Tibial nerve (tissue), 4 donors: ENCODE measurements at regions not wholly inside any gene's neighbourhood (a gene's known extent, or its start where the extent isn't known, plus 50 kb on each side); places are given as distances from the start of the nearest gene placed in this dataset.

ENCODE experiments used
- DNase-seq, 2 donors: peaks; one replicate each; pipeline ENCODE4 v3.0.0-alpha.2; 2019; ENCODE audit warnings: low spot score in 2 of 2
- H3K27ac ChIP-seq, 4 donors: fragments of 200-600 bp; sonication (generic) in 3 of 4; one replicate each; pipeline ENCODE4 v1.5.1; 2017 to 2019; ENCODE audit warnings: mild to moderate bottlenecking in 1 of 4
- H3K27me3 ChIP-seq, 2 donors: fragments of 200-600 bp; sonication (generic) in 1 of 2; one replicate each; pipeline versions ENCODE4 v1.5.1 to v1.6.0; 2017 to 2019
- H3K36me3 ChIP-seq, 3 donors: fragments of 200-600 bp; sonication (generic); one replicate each; pipeline ENCODE4 v1.5.1; 2018 to 2019
- H3K4me1 ChIP-seq, 4 donors: fragments of 200-600 bp; sonication (generic) in 3 of 4; one replicate each; pipeline ENCODE4 v1.5.1; 2017 to 2019
- H3K4me3 ChIP-seq, 4 donors: fragments of 200-600 bp; sonication (generic) in 3 of 4; one replicate each; pipeline ENCODE4 v1.5.1; 2017 to 2019; ENCODE audit warnings: mild to moderate bottlenecking in 1 of 4, moderate library complexity in 1 of 4
- H3K9me3 ChIP-seq, 4 donors: fragments of 200-600 bp; sonication (generic) in 3 of 4; one replicate each; pipeline ENCODE4 v1.5.1; 2017 to 2019
- EP300 ChIP-seq, 2 donors: sonication (generic); formaldehyde crosslinking; IDR thresholded peaks; one replicate each; pipeline ENCODE4 v1.6.1; 2017; ENCODE audit warnings: antibody characterized with exemption in 2 of 2, mild to moderate bottlenecking in 1 of 2
- POLR2A ChIP-seq, 2 donors: fragments of 450-650 bp; IDR thresholded peaks; one replicate each; pipeline ENCODE4 v1.6.1; 2017; ENCODE audit warnings: antibody characterized with exemption in 2 of 2, mild to moderate bottlenecking in 2 of 2, moderate library complexity in 2 of 2
- WGBS, 2 donors: methylation state at CpG; one replicate each; pipeline ENCODE4 v1.1.5; 2018; 5-methylcytosine and 5-hydroxymethylcytosine counted together
- TF ChIP-seq, protein P1 (sequence below), 5 experiments: fragments of 200-600 bp in 3 of 5; fragments of 450-650 bp in 2 of 5; sonication (generic) in 3 of 5; IDR thresholded peaks; one replicate each; pipeline ENCODE4 v1.5.1; 2016 to 2019; ENCODE audit warnings: antibody characterized with exemption in 5 of 5, mild to moderate bottlenecking in 3 of 5, moderate library complexity in 2 of 5

DNA sequence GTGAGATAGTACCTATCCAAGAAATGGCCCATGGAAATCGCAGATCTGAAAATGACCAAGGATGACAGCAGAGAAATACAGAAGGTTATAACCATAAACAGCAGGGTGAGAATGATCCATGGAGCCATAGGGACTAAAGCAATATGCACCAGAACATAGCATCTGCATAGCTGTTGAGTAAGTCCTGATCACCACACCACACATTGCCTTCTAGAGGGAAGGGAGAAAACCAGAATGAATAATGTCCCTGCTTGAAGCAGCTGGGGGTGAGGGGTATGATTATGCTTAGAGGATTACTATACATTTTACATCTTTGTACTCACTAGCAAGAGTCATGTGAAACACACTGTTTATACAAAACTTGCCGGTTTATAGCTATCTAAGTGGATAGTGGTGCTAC is 350.4 kb downstream of the MBD2 start:
- no peaks in the 10 kb centered on the region for H3K36me3 ChIP-seq
- H3K4me3 ChIP-seq, result no peak overlapping the region
- no peaks in the 10 kb centered on the region for H3K4me1 ChIP-seq
- 93 to 97% methylated on average over 2 of the region's 2 CpGs for WGBS, 2 donors
- no peak for DNase-seq
- H3K27ac ChIP-seq, result no peak overlapping the region
- H3K27me3 ChIP-seq, result no peaks in the 10 kb centered on the region
- TF ChIP-seq, protein P1, sequence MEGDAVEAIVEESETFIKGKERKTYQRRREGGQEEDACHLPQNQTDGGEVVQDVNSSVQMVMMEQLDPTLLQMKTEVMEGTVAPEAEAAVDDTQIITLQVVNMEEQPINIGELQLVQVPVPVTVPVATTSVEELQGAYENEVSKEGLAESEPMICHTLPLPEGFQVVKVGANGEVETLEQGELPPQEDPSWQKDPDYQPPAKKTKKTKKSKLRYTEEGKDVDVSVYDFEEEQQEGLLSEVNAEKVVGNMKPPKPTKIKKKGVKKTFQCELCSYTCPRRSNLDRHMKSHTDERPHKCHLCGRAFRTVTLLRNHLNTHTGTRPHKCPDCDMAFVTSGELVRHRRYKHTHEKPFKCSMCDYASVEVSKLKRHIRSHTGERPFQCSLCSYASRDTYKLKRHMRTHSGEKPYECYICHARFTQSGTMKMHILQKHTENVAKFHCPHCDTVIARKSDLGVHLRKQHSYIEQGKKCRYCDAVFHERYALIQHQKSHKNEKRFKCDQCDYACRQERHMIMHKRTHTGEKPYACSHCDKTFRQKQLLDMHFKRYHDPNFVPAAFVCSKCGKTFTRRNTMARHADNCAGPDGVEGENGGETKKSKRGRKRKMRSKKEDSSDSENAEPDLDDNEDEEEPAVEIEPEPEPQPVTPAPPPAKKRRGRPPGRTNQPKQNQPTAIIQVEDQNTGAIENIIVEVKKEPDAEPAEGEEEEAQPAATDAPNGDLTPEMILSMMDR (IDR thresholded peaks at IDR 0.05), result no peak
- no peak for TF ChIP-seq EP300 (IDR thresholded peaks at IDR 0.05)
- TF ChIP-seq POLR2A (IDR thresholded peaks at IDR 0.05), result no peak
- H3K9me3 ChIP-seq, result no peaks in the 10 kb centered on the region

GRCh38 chr18:53864770-53865169 is 359.7 kb downstream of the MBD2 start:
- no peak overlapping the region for H3K27ac ChIP-seq
- H3K4me3 ChIP-seq, result no peak overlapping the region
- no peaks in the 10 kb centered on the region for H3K36me3 ChIP-seq
- TF ChIP-seq EP300 (IDR thresholded peaks at IDR 0.05) (no peak), POLR2A (IDR thresholded peaks at IDR 0.05) (no peak)
- TF ChIP-seq, protein P1 (IDR thresholded peaks at IDR 0.05), result no peak
- DNase-seq, result no peak
- WGBS, 2 donors, result 54 to 56% methylated on average over 5 of the region's 5 CpGs
- H3K4me1 ChIP-seq, result no peaks in the 10 kb centered on the region
- H3K27me3 ChIP-seq, result no peaks in the 10 kb centered on the region
- H3K9me3 ChIP-seq, result no peaks in the 10 kb centered on the region

- no peaks in the 10 kb centered on the region for H3K9me3 ChIP-seq
- H3K27ac ChIP-seq, result no peak overlapping the region
- 73% methylated on average over 1 of the region's 1 CpG for WGBS, 2 donors
- TF ChIP-seq, protein P1 (IDR thresholded peaks at IDR 0.05), result no peak
- no peak overlapping the region for H3K4me3 ChIP-seq
- DNase-seq, result no peak
- no peaks in the 10 kb centered on the region for H3K27me3 ChIP-seq
- no peaks in the 10 kb centered on the region for H3K36me3 ChIP-seq
- no peaks in the 10 kb centered on the region for H3K4me1 ChIP-seq
These were observed 361.5 kb downstream of the MBD2 start for GRCh38 chr18:53862921-53863320.

DNA sequence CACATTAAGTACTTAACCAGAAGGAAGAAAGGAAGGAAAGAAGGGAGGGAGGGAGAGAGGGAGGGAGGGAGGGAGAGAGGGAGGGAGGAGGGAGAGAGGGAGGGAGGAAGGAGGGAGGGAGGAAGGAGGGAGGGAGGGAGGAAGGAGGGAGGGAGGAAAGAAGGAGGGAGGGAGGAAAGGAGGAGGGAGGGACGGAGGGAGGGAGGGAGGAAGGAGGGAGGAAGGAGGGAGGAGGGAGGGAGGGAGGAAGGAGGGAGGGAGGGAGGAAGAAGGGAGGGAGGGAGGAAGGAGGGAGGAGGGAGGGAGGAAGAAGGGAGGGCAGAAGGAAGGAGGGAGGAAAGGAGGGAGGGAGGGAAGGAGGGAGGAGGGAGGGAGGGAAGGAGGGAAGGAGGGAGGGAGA is 363.3 kb downstream of the MBD2 start:
- Histone ChIP-seq H3K4me3 (no peak overlapping the region), H3K27ac (no peak overlapping the region), H3K9me3 (no peaks in the 10 kb centered on the region), H3K36me3 (no peaks in the 10 kb centered on the region), H3K4me1 (no peaks in the 10 kb centered on the region), H3K27me3 (no peaks in the 10 kb centered on the region)
- DNase-seq, result no peak
- no peak for TF ChIP-seq POLR2A (IDR thresholded peaks at IDR 0.05)
- TF ChIP-seq, protein P1 (IDR thresholded peaks at IDR 0.05), result no peak
- no peak for TF ChIP-seq EP300 (IDR thresholded peaks at IDR 0.05)
- WGBS, 2 donors, result 100% methylated on average over 1 of the region's 1 CpG; no CpG with 5 or more reads in 1 of the 2 donors

DNA sequence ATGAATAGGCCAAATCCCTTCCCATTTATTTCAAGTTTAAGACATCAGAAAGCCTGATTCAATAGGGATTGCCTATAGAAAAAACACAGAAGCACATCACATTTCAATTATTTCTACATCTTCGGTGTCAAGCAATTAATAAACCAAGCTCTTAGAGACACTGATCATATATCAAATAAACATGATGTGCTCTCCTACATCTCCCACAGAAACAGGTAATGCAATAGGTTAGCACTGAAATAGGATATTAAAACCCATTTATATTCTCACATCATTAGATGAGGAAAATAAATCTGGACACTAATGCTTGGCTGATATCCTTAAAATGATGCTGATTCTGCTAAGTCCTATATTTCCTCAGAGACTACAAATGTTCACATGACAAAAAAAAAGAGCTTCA is 364.7 kb downstream of the MBD2 start:
- no peak for DNase-seq
- no peak overlapping the region for H3K4me3 ChIP-seq
- H3K4me1 ChIP-seq, result no peaks in the 10 kb centered on the region
- H3K27ac ChIP-seq, result no peak overlapping the region
- no peaks in the 10 kb centered on the region for H3K9me3 ChIP-seq
- TF ChIP-seq POLR2A (IDR thresholded peaks at IDR 0.05) (no peak), EP300 (IDR thresholded peaks at IDR 0.05) (no peak)
- TF ChIP-seq, protein P1 (IDR thresholded peaks at IDR 0.05), result no peak
- H3K36me3 ChIP-seq, result no peaks in the 10 kb centered on the region
- WGBS, 2 donors, result 94 to 95% methylated on average over 1 of the region's 1 CpG
- no peaks in the 10 kb centered on the region for H3K27me3 ChIP-seq
